Tibial nerve (tissue), 3 donors: ENCODE measurements at regions not wholly inside any gene's neighbourhood (a gene's known extent, or its start where the extent isn't known, plus 50 kb on each side); places are given as distances from the start of the nearest gene placed in this dataset.

Experiments
- CTCF ChIP-seq, 5 experiments: fragments of 200-600 bp in 3 of 5; fragments of 450-650 bp in 2 of 5; sonication (generic) in 3 of 5; IDR thresholded peaks; one replicate each; pipeline ENCODE4 v1.5.1; 2016 to 2019; ENCODE audit warnings: antibody characterized with exemption in 5 of 5, mild to moderate bottlenecking in 3 of 5, moderate library complexity in 2 of 5
- POLR2A ChIP-seq, 2 donors: fragments of 450-650 bp; IDR thresholded peaks; one replicate each; pipeline ENCODE4 v1.6.1; 2017; ENCODE audit warnings: antibody characterized with exemption in 2 of 2, mild to moderate bottlenecking in 2 of 2, moderate library complexity in 2 of 2

GRCh38 chr5:61245486-61245885 is 83.2 kb upstream of the SMIM15 start:
- TF ChIP-seq CTCF (IDR thresholded peaks at IDR 0.05), result no peak
- no peak for TF ChIP-seq POLR2A (IDR thresholded peaks at IDR 0.05)
